ENCODE measurements at regions not wholly inside any gene's neighbourhood (a gene's known extent, or its start where the extent isn't known, plus 50 kb on each side); places are given as distances from the start of the nearest gene placed in this dataset.
"Not testable (repeated sequence)": the region's sequence is repeated elsewhere in the genome, so short reads cannot be mapped to it uniquely, and the experiment has no call there.

GRCh38 chr2:146371364-146371763 lies 1473.5 kb upstream of the ACVR2A start:
- TF ChIP-seq CTCF (IDR thresholded peaks at IDR 0.05; ENCODE audit: insufficient read depth, low read length); POLR2AphosphoS5 (IDR thresholded peaks at IDR 0.05; ENCODE audit: low read depth); REST (IDR thresholded peaks at IDR 0.05; ENCODE audit: insufficient replicate concordance, low read depth); SPI1 (IDR thresholded peaks at IDR 0.05; ENCODE audit: borderline replicate concordance, low read depth); GABPA (IDR thresholded peaks at IDR 0.05; ENCODE audit: low read depth): not testable (repeated sequence)

Data from HL-60 (cell line).